GM23338 (cell line): ENCODE measurements at regions not wholly inside any gene's neighbourhood (a gene's known extent, or its start where the extent isn't known, plus 50 kb on each side); places are given as distances from the start of the nearest gene placed in this dataset.

Experiments used
- ATAC-seq: fragments of 200-7000 bp; cut with Tn5 transposase; 3 replicates; pipeline ENCODE4 v1.9.1; 2020
- DNase-seq: peaks from one replicate; pipeline ENCODE4 v3.0.0-alpha.2; 2015; ENCODE audit warnings: low spot score
- H2AFZ ChIP-seq: fragments of 200-600 bp; sonication (generic); 2 replicates; pipeline ENCODE4 v1.8.0; 2016; ENCODE audit warnings: antibody characterized with exemption, mild to moderate bottlenecking, moderate library complexity
- H3F3A ChIP-seq: fragments of 200-600 bp; sonication (generic); replicated peaks from 2 replicates; pipeline ENCODE4 v1.8.0; 2017; ENCODE audit warnings: antibody characterized with exemption, mixed run types, low read depth
- H3K27ac ChIP-seq: fragments of 200-600 bp; sonication (generic); 2 replicates; pipeline ENCODE4 v1.6.1; 2016; ENCODE audit warnings: low read depth
- H3K27me3 ChIP-seq: fragments of 200-600 bp; sonication (generic); 2 replicates; pipeline ENCODE4 v1.8.0; 2016; ENCODE audit warnings: mild to moderate bottlenecking, mixed run types, moderate library complexity; ENCODE audit not compliant: insufficient read depth
- H3K36me3 ChIP-seq: fragments of 200-600 bp; sonication (generic); 2 replicates; pipeline ENCODE4 v1.8.0; 2016; ENCODE audit warnings: mild to moderate bottlenecking; ENCODE audit not compliant: insufficient read depth
- H3K4me1 ChIP-seq: fragments of 200-600 bp; sonication (generic); 2 replicates; pipeline ENCODE4 v1.8.0; 2016; ENCODE audit warnings: mild to moderate bottlenecking, moderate library complexity; ENCODE audit not compliant: insufficient read depth
- H3K4me2 ChIP-seq: fragments of 200-600 bp; sonication (generic); 2 replicates; pipeline ENCODE4 v1.7.1; 2017; ENCODE audit warnings: mixed run types
- H3K4me3 ChIP-seq: fragments of 200-600 bp; sonication (generic); 2 replicates; pipeline ENCODE4 v1.6.1; 2016; ENCODE audit warnings: mixed run types
- H3K79me2 ChIP-seq: fragments of 200-600 bp; sonication (generic); replicated peaks from 2 replicates; pipeline ENCODE4 v1.8.0; 2017; ENCODE audit warnings: mild to moderate bottlenecking; ENCODE audit not compliant: insufficient read depth
- H3K9me2 ChIP-seq: fragments of 200-600 bp; sonication (generic); 2 replicates; pipeline ENCODE4 v1.8.0; 2017; ENCODE audit not compliant: insufficient read depth
- H4K20me1 ChIP-seq: fragments of 200-600 bp; sonication (generic); replicated peaks from 2 replicates; pipeline ENCODE4 v1.8.0; 2017; ENCODE audit warnings: mild to moderate bottlenecking; ENCODE audit not compliant: insufficient read depth
- H3K27ac Mint-ChIP-seq: 2 replicates; pipeline ENCODE4 v1.8.0; 2020; ENCODE audit warnings: inconsistent platforms, mild to moderate bottlenecking, moderate library complexity, mixed read lengths
- H3K27me3 Mint-ChIP-seq: 3 replicates; pipeline ENCODE4 v1.8.0; 2022; ENCODE audit warnings: low read depth, mild to moderate bottlenecking, moderate library complexity, mixed read lengths, inconsistent platforms; ENCODE audit not compliant: insufficient read depth, poor library complexity
- H3K36me3 Mint-ChIP-seq: 3 replicates; pipeline ENCODE4 v1.8.0; 2021; ENCODE audit warnings: low read depth, mild to moderate bottlenecking, inconsistent platforms, moderate library complexity, mixed read lengths
- H3K4me1 Mint-ChIP-seq: 3 replicates; pipeline ENCODE4 v1.8.0; 2020; ENCODE audit warnings: mild to moderate bottlenecking, inconsistent platforms, mixed read lengths
- H3K4me3 Mint-ChIP-seq: 3 replicates; pipeline ENCODE4 v1.8.0; 2021; ENCODE audit warnings: moderate library complexity, mild to moderate bottlenecking, inconsistent platforms, mixed read lengths
- H3K9me3 Mint-ChIP-seq: 3 replicates; pipeline ENCODE4 v1.8.0; 2020; ENCODE audit warnings: moderate library complexity, mild to moderate bottlenecking, inconsistent platforms, mixed read lengths
- CREB1 ChIP-seq: fragments of 250-450 bp; sonication (Bioruptor Pico); IDR thresholded peaks from 2 replicates; pipeline ENCODE4 v1.5.0; 2020; ENCODE audit warnings: low read depth, mild to moderate bottlenecking, moderate library complexity
- ETS1 ChIP-seq: IDR thresholded peaks from 2 replicates; pipeline ENCODE4 v1.6.1; 2016; ENCODE audit warnings: antibody characterized with exemption
- EZH2 ChIP-seq: fragments of 200-600 bp; sonication (generic); IDR thresholded peaks from one replicate; pipeline ENCODE4 v1.8.0; 2017; ENCODE audit warnings: antibody characterized with exemption, mild to moderate bottlenecking, low read depth; ENCODE audit not compliant: unreplicated experiment
- EZH2phosphoT487 ChIP-seq: fragments of 200-600 bp; sonication (generic); IDR thresholded peaks from one replicate; pipeline ENCODE4 v1.8.1; 2018; ENCODE audit warnings: antibody characterized with exemption; ENCODE audit not compliant: unreplicated experiment
- JUNB ChIP-seq: IDR thresholded peaks from one replicate; pipeline ENCODE4 v1.6.1; 2016; ENCODE audit warnings: antibody characterized with exemption; ENCODE audit not compliant: unreplicated experiment
- NANOG ChIP-seq: IDR thresholded peaks from 2 replicates; pipeline ENCODE4 v1.6.1; 2016; ENCODE audit warnings: antibody characterized with exemption, borderline replicate concordance
- POLR2AphosphoS5 ChIP-seq: IDR thresholded peaks from 2 replicates; pipeline ENCODE4 v1.6.1; 2016; ENCODE audit warnings: antibody characterized with exemption, low read depth
- STAT1 ChIP-seq: IDR thresholded peaks from one replicate; pipeline ENCODE4 v1.6.1; 2016; ENCODE audit warnings: antibody characterized with exemption; ENCODE audit not compliant: unreplicated experiment
- ZNF114 ChIP-seq: fragments of 250-450 bp; sonication (Bioruptor Pico); IDR thresholded peaks from 2 replicates; pipeline ENCODE4 v1.5.0; 2020; ENCODE audit warnings: mild to moderate bottlenecking, moderate library complexity
- ZNF331 ChIP-seq: fragments of 250-450 bp; sonication (Bioruptor Pico); IDR thresholded peaks from 2 replicates; pipeline ENCODE4 v1.5.0; 2020; ENCODE audit warnings: low read depth, mild to moderate bottlenecking, moderate library complexity
- TF ChIP-seq, protein P1 (sequence below), 2 experiments: fragments of 200-600 bp in 1 of 2; sonication (generic) in 1 of 2; conservative IDR thresholded peaks; 2 replicates each; pipeline versions ENCODE4 v1.5.1 to v1.6.1; 2016 to 2017; ENCODE audit warnings: antibody characterized with exemption in 2 of 2, low read depth in 2 of 2, mild to moderate bottlenecking in 2 of 2, moderate library complexity in 1 of 2

DNA sequence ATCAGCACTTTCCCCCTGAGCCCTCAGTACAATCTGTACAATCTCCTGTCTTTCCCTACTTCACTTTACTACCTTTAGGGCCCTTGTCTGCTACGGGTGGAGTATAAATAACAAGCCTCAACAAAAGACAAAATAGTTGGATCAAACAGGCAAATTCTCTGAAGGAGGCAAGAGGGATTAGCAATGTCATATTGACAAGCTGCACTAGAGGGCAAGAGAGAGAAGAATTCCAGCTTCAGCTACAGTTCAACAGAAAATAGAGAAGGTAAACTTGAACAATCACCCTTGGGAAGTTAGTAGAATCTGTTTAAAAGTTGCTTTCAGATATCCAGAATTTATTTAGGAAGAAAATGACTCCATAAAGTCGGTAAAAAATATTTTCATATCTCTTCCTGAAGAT is 68.4 kb upstream of the IZUMO3 start:
- no peaks in the 10 kb centered on the region for H3K9me3 Mint-ChIP-seq
- Histone ChIP-seq H2AFZ (no peak overlapping the region), H3K9me2 (no peaks in the 10 kb centered on the region), H4K20me1 (no peaks in the 10 kb centered on the region), H3K4me3 (no peak overlapping the region), H3K27ac (no peak overlapping the region), H3F3A (no peaks in the 10 kb centered on the region), H3K36me3 (no peaks in the 10 kb centered on the region), H3K27me3 (no peaks in the 10 kb centered on the region), H3K79me2 (no peaks in the 10 kb centered on the region), H3K4me1 (0 out of 2 replicates have a peak, but pooled peaks cover 4% of the 10 kb centered on the region), H3K4me2 (no peak overlapping the region)
- H3K4me3 Mint-ChIP-seq = no peak overlapping the region
- peak overlapping the region; percentile 58 for H3K27ac Mint-ChIP-seq
- no peaks in the 10 kb centered on the region for H3K36me3 Mint-ChIP-seq
- ATAC-seq (peak; percentile 65), DNase-seq (peak; percentile 72)
- peaks cover 17% of the 10 kb centered on the region; the same call in 2 of the 3 replicates for H3K4me1 Mint-ChIP-seq
- peaks cover 1% of the 10 kb centered on the region for H3K27me3 Mint-ChIP-seq
- no peak for TF ChIP-seq EZH2phosphoT487
- TF ChIP-seq, protein P1, sequence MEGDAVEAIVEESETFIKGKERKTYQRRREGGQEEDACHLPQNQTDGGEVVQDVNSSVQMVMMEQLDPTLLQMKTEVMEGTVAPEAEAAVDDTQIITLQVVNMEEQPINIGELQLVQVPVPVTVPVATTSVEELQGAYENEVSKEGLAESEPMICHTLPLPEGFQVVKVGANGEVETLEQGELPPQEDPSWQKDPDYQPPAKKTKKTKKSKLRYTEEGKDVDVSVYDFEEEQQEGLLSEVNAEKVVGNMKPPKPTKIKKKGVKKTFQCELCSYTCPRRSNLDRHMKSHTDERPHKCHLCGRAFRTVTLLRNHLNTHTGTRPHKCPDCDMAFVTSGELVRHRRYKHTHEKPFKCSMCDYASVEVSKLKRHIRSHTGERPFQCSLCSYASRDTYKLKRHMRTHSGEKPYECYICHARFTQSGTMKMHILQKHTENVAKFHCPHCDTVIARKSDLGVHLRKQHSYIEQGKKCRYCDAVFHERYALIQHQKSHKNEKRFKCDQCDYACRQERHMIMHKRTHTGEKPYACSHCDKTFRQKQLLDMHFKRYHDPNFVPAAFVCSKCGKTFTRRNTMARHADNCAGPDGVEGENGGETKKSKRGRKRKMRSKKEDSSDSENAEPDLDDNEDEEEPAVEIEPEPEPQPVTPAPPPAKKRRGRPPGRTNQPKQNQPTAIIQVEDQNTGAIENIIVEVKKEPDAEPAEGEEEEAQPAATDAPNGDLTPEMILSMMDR (conservative IDR thresholded peaks at IDR 0.05; ENCODE audit: low read depth in 2 of 2) = peak; percentile 58 to 69

GRCh38 chr9:24608599-24608998 is 62.9 kb upstream of the IZUMO3 start:
- no peak for ATAC-seq
- no peak overlapping the region for H2AFZ ChIP-seq
- H3K4me3 Mint-ChIP-seq = no peak overlapping the region
- TF ChIP-seq NANOG = no peak
- TF ChIP-seq EZH2 = no peak
- TF ChIP-seq CREB1 = no peak
- no peak for TF ChIP-seq JUNB
- no peak for TF ChIP-seq STAT1
- TF ChIP-seq, protein P1 (conservative IDR thresholded peaks at IDR 0.05; ENCODE audit: low read depth in 2 of 2) = no peak
- no peak for TF ChIP-seq EZH2phosphoT487
- no peak for TF ChIP-seq ZNF331
- TF ChIP-seq ETS1 = no peak
- no peak for TF ChIP-seq ZNF114
- TF ChIP-seq POLR2AphosphoS5 = no peak

More at GRCh38 chr9:24608599-24608998, 62.9 kb upstream of the IZUMO3 start:
- Histone ChIP-seq H3K36me3 (no peaks in the 10 kb centered on the region), H3K27ac (no peak overlapping the region), H3K4me1 (no peaks in the 10 kb centered on the region), H3K4me2 (no peak overlapping the region), H3K79me2 (no peaks in the 10 kb centered on the region), H3K27me3 (no peaks in the 10 kb centered on the region), H3F3A (no peaks in the 10 kb centered on the region), H3K9me2 (no peaks in the 10 kb centered on the region), H4K20me1 (no peaks in the 10 kb centered on the region), H3K4me3 (no peak overlapping the region)
- no peaks in the 10 kb centered on the region for H3K36me3 Mint-ChIP-seq
- H3K27ac Mint-ChIP-seq = no peak overlapping the region; the same call in 1 of the 2 replicates
- H3K27me3 Mint-ChIP-seq = no peaks in the 10 kb centered on the region
- H3K9me3 Mint-ChIP-seq = no peaks in the 10 kb centered on the region
- no peak for DNase-seq
- peaks cover 15% of the 10 kb centered on the region; the same call in 2 of the 3 replicates for H3K4me1 Mint-ChIP-seq
